ENCODE measurements at regions not wholly inside any gene's neighbourhood (a gene's known extent, or its start where the extent isn't known, plus 50 kb on each side); places are given as distances from the start of the nearest gene placed in this dataset.
"Not testable (repeated sequence)": the region's sequence is repeated elsewhere in the genome, so short reads cannot be mapped to it uniquely, and the experiment has no call there.

DNA sequence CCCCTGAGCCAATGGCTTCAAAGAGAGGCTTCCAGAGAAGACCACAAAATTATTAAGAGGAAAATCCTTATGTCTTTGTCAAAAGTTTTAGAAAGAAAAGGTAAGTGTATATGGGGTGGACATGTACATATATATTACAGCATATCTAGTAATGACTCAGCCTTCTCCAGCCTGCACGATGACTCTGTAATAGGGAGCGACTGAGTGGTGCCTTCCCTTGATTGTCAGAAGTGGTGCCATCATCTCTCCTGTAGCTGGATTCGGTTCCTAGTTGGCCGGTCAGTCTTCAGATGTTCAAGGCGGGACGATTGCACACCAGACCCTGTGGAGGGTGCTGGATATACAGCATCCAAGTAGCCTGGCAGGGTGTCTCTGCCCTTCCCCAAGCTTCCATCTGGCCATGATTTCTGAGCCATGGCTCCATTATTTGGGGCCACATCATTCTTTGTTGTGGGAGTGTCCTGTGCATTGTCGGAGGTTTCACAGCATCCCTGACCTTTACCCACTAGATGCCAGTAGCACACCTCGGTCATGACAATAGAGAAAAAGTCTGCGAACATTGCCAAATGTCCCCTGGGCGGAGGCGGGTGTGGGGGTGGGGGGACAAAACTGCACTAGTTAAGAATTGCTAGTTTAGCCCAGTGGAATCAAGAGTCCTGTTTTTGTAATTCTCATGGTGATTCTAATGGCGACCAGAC, 206.2 kb upstream of the KAZN start:
- DNase-seq, result no peak

DNA sequence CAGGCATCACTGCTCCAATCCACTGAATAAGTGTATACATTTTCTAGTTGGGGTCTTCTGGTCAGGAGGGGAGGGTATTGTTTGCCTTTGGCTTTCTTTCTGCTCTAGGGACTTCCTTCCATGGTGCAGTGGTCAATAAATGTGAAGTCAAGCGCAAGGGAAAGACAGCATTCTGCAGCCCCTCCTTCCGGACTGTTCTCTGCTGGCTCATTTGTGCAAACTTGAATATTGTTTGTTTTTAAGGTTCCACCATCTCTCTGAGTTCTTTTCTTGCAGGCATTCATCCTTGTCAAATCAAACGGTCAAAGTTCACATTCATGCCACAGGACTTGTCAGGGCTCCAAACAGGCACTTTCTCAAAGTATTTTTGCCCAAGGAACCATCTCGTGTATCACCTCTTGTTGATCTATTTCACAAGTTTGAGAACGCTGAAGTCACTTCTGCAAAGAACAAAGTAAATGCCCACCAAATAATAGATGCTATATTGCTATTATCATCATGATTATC, 205.6 kb upstream of the KAZN start:
- DNase-seq, result no peak

DNA sequence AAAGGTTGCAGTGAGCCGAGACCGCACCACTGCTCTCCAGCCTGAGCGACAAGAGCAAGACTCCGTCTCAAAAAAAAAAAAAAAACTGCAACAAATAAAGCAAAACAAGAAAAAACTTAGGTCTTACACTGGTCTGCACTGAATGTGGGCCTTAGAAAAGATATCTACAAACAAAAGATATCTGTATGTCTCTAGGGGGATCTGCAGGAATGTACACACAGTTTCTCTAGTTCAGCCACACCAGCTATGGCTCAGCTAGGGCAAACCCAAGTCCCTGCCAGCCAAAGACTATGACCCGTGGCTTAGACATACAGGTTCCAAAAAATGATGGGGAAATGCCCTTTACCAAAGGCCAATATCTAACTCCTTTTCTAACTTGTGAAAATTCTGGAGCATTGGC, 202.4 kb upstream of the KAZN start:
- no peak for DNase-seq

DNA sequence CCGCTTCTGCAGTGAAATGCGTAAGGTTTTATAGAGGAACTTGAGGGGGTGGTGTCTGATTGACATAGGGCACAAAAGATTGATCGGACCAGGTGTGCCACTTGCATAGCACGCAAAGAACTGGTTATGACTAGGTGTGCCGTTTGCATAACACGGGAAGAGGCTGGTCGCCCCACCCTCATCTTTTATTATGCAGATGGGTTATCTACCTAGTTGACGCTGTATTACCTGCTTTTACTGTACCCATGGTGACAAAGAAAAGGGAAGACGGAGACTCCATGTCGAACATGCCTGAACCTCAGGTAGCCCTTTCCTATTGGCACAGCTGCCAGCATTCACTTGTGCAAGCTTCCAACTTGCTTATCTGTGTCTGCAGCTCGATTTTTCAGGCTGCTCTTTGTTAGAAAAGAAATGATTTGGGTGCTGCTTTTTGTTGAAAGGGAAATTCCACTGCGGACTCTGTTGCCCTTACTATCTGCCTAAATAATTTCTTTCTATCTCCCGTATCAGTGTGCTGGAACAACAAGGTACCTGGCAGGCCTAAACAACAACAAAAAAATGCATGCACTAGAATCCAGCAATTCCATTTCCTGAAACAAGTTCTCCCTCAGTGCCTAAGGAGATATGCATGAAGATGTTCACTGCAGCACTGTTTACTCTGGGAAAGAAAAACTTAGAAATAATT, 194.4 kb upstream of the KAZN start:
- no peak for DNase-seq

DNA sequence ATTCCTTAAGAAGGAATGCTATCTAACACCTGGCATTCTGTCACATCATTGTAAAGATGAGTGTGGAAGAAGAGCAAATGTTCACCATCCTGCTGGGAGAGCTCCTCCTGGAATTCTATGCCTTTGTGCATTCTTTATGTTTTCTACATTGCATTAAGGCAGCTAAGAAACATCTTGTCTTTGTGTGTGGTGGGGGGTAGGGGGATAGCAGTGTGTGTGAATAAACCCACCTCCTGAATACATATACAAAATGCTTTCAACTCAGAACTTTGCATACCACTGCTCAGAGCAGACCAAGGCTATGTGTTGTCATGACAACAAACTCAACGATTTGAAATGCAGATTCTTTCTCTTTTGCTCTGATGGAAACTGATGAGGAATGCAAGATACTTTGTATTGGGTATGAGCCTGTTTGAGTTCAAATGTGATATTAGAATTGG, 193.6 kb upstream of the KAZN start:
- no peak for DNase-seq

DNA sequence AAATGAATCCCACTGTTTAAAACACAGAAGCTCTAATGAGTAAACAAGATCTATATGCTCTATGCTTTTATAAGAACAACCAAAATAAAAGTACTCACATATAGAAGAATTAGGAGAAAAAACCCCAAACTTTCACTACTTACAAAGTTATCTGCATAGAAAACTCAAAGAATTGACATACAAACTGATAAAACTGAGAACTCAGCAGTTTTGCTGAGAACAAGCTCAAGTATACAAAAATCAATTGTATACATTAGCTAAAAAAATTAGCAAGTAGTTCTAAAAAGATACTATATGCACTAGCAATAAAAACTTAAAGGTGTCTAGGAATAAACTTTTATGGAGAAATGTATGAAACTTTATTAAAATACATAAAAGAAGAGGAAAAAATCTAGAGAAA, 186.2 kb upstream of the KAZN start:
- DNase-seq, result no peak

DNA sequence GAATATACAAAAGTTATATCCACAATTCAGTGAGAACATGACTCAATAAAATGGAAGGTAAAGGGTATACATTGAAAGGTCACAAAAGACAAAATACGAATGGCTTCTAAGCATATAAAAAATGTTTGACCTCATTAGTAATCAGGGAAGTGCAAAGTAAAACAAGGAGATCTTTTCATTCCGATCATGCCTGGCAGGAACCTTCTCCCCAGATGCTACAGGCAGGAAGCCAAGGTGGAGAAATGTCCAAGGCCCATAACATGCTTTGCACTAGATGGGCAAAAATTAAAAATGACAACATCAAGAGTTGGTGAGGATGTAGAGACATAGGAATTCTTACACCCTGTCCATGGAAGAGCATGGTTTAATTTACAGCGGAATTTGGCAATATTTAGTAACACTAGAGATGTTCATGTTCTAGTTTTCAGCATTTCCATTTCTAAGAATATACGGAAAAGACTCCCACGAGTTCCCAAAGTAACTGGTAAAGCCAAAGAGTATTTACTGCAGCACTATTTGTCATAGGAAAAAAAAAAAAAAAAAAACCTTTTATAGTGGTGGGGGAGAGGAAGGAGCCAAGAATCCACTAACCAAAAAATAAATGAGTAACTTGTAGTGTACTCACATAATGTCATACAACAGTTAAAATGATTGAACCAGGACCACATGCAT, 184.5 kb upstream of the KAZN start:
- DNase-seq, result peak; percentile 33 to 55 (median 43)

DNA sequence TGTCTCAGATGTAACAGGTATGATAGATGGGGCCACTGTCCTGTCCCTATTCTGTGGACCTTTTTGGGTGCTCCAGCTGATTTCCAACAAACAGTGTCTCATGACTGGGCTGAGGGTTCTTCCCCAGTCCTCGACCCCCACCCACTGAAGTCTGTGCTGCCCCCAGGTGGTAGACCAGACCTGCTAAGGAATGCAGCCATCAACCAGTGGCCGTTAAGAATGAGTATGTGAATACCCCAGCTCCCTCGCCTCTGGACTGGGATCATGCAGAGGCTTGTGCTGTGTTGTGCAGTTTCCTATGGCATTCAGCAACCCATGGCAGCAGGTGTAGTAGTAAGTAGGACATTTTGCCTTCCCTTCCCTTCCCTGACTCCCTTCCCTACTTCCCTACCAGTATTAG, 183.1 kb upstream of the KAZN start:
- DNase-seq, result no peak

DNA sequence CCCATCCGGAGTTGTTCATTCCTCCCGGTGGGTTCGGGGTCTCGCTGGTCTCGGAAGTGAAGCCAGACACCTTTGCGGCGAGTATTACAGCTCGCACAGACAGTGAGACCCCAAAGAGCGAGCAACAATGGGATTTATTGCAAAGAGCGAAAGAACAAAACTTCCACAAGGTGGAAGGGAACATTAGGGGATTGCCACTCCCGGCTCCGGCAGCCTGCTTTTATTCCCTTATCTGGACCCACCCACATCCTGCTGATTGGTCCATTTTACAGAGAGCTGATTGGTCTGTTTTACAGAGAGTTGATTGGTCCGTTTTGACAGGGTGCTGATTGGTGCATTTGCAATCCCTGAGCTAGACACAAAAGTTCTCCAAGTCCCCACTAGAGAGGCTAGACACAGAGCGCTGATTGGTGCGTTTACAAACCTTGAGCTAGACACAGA, 178.7 kb upstream of the KAZN start:
- DNase-seq, result not testable (repeated sequence)

DNA sequence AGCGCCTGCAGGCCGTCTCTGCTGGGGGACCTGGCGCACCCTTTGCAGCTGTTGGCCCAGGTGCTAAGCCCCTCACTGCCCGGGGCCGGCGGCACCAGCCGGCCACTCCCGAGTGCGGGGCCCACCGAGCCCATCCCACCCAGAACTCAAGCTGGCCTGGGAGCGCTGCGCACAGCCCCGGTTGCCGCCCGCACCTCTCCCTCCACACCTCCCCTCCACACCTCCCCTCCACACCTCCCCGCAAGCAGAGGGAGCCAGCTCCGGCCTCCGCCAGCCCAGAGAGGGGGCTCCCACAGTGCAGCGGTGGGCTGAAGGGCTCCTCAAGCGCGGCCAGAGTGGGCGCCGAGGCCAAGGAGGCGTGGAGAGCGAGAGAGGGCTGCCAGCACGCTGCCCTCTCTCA, 177.8 kb upstream of the KAZN start:
- no peak for DNase-seq

DNA sequence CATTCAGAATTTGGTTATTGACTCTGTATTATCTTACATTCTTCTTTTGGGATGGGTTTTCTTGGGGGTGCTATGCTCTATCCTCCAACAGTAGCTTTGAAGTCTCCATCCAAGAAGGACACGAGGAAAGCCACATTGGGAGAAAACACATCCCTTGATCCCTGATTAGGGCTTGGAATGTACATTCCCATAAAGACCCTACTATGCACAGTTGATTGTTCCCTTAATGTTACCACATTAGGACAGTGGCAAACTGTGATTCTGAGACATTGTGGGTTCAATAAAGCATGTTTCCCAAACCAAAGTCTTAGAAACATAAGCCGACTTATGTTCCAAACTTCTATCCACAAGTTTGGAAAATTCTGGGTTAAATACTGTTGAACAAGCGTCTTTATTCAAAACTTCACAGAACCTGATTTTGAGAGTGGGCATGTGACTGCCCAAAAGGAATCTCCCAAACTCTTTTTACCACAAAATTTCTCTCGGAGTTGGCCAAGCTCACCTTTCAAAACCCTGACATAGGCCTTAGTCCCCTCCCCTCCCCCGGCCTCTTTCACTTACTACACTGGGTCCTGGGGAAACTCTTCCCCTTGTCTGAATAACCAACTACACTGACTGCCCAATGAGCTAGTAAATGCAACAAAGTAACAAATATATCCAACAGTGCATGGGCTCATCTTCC, 177.0 kb upstream of the KAZN start:
- no peak for DNase-seq

DNA sequence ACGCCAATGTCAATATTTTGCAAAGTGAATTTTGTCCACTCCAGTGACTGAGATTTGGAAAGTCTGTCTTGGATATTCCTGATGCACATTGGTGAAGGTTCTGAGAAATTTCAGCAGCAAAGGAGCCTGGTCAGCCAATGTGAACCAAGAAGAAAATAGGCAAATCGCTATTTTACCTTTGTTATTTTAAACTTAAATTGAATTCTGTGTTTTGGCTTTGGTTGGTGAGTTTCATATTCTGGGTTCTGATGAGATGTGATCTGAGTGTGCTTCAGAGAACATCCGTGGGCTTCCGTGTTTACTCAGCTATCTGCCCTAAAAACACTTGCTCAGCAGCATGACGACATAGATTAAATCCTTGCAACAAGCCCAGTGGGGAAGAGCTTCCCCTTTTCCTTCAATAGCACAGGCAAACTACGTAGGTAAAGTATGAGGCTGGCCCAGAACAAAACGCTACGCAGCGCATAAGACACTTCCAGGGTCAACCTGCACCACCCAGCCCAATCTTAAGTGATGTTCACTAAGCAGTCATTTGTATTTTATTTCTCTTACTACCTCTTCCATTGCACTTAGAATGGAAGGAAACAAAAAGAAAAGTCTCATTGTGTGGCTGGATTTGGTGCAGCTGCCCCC, 176.4 kb upstream of the KAZN start:
- DNase-seq, result no peak

DNA sequence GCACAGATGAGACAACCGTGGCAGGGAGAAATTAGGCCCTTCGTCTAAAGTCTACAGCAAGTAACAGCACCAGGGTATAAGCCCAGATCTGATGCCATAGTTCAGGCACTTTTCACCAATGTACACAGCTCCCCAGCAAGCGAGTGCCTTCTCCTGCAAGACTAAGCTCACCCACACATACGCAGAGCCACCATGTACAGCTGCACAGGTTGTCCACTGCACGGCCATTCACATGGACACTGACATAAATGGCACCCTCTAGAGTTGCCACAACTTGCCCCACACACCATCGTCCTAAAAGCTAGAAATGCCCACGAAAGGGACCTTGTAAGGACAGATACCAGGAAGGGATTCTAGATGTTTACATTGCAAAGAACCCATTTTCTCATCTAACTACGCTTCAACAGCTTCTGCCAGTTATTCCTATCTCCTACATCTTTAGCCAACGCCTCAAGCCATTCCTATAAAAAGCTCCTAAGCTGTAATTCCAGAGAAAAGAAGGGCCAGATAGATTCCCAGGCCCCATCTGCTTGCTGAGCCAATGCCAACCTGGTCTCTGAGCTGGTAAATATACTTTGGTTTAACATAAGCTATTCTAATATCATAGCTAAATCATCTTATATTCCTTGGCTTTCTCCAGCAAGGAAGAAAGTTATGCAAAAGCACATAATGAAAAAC, 174.0 kb upstream of the KAZN start:
- no peak for DNase-seq

DNA sequence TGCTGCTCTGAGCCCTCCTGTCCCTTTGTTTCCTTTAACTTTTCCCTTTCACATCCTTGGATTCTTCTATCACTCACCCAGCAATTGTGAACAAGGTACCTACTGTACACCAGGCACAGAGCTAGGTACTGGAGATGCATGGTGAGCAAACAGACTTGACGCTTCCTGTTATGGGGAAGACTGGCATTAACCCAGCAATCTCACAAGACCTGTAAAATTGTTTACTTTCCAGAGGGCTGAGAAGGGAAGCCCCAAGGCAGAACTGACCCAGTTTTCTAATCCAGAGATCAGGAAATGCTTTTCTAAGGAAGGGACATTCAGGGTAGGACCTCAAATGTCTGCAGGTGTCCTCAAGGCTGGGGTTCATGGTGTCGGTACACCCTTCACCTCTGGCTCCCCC, 171.6 kb upstream of the KAZN start:
- DNase-seq, result no peak

DNA sequence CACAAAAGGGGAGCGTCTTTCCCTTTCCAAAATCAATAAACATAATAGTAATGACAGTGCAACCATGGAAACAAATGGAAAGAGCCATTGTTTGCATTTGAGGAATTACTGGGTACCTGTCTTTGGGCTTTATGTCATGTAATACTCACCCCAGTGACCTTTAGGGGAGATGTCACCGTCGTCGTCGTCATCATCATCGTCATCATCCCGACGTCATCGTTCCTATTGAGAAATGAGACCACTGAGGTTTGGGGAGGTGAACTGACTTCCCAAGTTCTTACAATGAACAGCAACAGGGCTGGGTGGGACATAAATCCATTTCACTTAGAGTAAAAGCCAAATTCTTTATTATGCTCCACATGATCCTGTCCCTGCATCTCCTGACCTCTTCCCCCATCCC, 168.9 kb upstream of the KAZN start:
- DNase-seq, result no peak

DNA sequence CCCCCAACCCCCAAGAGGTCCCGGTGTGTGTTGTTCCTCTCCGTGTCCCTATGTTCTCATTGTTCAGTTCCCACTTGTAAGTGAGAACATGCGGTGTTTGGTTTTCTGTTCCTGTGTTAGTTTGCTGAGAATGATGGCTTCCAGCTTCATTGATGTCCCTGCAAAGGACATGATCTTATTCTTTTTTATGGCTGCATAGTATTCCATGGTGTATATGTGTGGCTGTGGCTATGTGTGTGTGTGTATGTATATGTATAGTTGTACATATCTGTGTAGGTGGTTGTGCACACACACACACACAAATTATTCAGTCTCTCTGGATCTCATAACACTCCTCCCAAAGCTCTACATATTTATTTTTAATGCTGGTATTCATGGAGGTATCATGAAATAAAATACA, 165.8 kb upstream of the KAZN start:
- not testable (repeated sequence) for DNase-seq

DNA sequence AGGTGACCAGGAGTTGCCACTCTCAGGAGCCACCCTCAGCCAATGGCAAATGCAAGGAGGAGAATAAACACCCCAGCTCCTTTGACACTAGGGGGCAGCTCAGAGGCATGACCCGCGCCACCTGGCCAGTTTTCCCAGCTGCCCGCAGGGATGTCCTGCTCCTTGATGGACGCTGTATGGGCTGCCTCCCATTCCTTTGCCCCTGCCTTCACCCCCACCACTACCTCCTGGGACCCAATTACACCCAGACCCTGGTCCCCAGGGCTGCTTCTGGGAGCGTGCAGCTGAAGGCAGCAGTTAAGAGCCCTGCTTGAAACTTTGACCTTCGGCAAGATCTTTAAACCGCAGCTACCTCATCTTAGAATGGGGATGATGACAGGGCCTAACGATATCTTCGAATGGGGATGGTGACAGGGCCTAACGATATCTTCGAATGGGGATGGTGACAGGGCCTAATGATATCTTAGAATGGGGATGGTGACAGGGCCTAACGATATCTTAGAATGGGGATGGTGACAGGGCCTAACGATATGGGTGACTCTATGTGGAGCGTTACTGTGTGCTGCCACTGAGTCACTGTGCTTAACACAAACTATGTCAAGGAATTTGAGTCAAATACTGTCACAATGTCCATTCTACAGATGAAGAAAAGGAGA, 163.0 kb upstream of the KAZN start:
- DNase-seq, result no peak

DNA sequence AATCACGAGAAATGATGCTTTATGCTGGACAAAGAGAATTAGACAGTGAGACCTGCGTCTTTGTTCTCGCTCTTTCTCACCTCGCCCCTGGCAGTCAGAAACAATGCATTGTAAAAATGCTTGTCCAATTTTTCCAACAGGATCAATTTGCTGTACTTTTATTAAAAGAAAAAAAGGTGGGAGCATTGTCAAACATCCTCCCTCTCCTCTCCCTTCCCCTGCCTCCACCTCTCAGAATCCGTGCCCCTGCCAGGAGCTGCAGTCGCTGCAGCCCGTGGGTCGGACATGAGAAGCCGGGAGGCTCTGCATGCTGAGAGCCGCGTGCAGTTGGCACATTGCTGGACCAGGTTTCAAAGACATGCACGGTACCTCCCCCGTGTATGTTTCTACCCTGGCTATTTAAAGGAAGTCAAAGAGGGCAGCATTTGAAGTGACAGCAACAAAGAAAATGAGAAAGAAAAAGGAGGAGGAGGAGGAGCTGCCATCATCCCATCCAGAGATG, 161.0 kb upstream of the KAZN start:
- no peak for DNase-seq

DNA sequence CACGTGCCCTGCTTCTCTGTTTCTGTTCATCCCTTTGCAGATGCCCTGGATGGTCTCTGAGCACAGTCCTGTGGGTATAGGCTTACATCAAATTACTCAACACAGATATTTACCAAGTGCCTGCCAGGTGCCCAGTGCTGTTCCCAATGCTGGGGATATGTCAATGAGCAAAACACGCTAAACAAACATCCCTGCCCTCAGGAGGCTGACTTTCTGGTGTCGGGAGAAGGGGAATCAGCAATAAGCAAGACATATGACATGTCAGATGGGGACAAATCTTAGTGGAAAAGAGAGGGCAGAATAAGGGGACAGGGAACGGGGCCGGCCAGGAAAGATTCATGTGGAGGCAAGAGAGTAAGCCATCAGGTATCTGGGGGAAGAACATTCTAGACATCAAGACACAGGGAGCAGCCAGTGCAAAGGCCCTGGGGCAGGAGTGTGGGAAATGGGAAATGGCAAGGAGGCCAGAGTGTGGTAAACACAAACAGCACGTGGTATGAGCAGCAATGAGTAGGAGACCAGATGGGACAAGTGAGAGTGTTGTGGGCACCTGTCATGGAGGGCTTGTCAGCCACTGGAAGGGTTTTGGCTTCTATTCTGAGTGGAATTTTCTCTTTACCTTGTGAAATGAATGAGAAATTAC, 160.2 kb upstream of the KAZN start:
- DNase-seq, result no peak

DNA sequence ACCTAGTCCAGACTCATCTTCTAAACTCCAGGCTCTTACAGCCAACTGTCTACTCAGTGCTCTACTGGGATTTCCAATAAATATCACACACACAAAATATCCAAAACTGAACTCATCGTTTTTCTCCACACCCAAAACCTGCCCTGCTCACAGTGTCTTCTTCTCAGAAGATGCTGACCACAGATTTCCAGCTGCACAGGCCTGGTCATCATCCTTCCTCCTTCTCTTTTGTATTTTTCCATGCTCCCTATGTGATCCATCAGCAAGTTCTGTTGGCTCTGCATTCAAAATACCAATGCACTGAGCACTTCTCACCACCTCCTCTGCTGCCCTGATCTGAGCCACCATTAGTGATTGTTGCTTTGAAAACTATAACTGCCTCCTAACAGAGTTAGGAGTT, 159.5 kb upstream of the KAZN start:
- DNase-seq, result no peak
